ENCODE measurements at regions not wholly inside any gene's neighbourhood (a gene's known extent, or its start where the extent isn't known, plus 50 kb on each side); places are given as distances from the start of the nearest gene placed in this dataset.

GRCh38 chr15:69648212-69648611 lies 195.6 kb downstream of the RPLP1 start:
- TF ChIP-seq ZFX (IDR thresholded peaks at IDR 0.05; ENCODE audit: borderline replicate concordance): no peak
- TF ChIP-seq, protein P1, sequence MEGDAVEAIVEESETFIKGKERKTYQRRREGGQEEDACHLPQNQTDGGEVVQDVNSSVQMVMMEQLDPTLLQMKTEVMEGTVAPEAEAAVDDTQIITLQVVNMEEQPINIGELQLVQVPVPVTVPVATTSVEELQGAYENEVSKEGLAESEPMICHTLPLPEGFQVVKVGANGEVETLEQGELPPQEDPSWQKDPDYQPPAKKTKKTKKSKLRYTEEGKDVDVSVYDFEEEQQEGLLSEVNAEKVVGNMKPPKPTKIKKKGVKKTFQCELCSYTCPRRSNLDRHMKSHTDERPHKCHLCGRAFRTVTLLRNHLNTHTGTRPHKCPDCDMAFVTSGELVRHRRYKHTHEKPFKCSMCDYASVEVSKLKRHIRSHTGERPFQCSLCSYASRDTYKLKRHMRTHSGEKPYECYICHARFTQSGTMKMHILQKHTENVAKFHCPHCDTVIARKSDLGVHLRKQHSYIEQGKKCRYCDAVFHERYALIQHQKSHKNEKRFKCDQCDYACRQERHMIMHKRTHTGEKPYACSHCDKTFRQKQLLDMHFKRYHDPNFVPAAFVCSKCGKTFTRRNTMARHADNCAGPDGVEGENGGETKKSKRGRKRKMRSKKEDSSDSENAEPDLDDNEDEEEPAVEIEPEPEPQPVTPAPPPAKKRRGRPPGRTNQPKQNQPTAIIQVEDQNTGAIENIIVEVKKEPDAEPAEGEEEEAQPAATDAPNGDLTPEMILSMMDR (IDR thresholded peaks at IDR 0.05): no peak
- no peak overlapping the region for H3K27ac ChIP-seq

- no peak for TF ChIP-seq ZFX (IDR thresholded peaks at IDR 0.05; ENCODE audit: borderline replicate concordance)
- TF ChIP-seq, protein P1 (IDR thresholded peaks at IDR 0.05): no peak
- H3K27ac ChIP-seq: no peak overlapping the region
These were observed 196.4 kb downstream of the RPLP1 start for GRCh38 chr15:69648775-69649735.

DNA sequence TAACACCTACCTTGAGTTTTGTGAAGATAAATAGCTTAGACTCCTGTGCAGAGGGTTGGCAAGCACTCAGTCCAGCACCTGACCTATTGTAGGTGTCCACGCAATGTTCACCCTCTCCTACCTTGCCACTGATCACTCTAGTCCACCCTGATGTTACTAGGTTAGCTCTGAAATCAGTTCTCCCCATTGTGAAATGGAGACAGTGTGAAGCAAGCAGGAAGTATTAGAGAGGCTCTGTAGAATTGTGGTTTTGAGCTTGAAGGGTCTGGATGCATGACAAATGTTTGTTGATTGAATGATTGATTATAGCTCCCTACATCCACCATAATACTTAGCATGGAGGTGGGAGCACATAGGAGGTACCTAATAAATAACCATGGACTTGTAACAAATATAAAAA lies 199.7 kb downstream of the RPLP1 start:
- TF ChIP-seq, protein P1 (IDR thresholded peaks at IDR 0.05): no peak
- no peak for TF ChIP-seq ZFX (IDR thresholded peaks at IDR 0.05; ENCODE audit: borderline replicate concordance)
- no peak overlapping the region for H3K27ac ChIP-seq

- no peak overlapping the region for H3K27ac ChIP-seq
- TF ChIP-seq, protein P1 (IDR thresholded peaks at IDR 0.05): no peak
- TF ChIP-seq ZFX (IDR thresholded peaks at IDR 0.05; ENCODE audit: borderline replicate concordance): no peak
These were observed 200.2 kb downstream of the RPLP1 start for GRCh38 chr15:69652751-69653305.

GRCh38 chr15:69653306-69653705 lies 200.7 kb downstream of the RPLP1 start:
- TF ChIP-seq ZFX (IDR thresholded peaks at IDR 0.05; ENCODE audit: borderline replicate concordance): no peak
- TF ChIP-seq, protein P1 (IDR thresholded peaks at IDR 0.05): no peak
- no peak overlapping the region for H3K27ac ChIP-seq

GRCh38 chr15:69653846-69654245 lies 201.2 kb downstream of the RPLP1 start:
- TF ChIP-seq, protein P1 (IDR thresholded peaks at IDR 0.05): no peak
- no peak for TF ChIP-seq ZFX (IDR thresholded peaks at IDR 0.05; ENCODE audit: borderline replicate concordance)
- H3K27ac ChIP-seq: no peak overlapping the region

Measured in 22Rv1 (cell line).